Lung (tissue), 9 donors: ENCODE measurements at regions not wholly inside any gene's neighbourhood (a gene's known extent, or its start where the extent isn't known, plus 50 kb on each side); places are given as distances from the start of the nearest gene placed in this dataset.
"Not testable (repeated sequence)": the region's sequence is repeated elsewhere in the genome, so short reads cannot be mapped to it uniquely, and the experiment has no call there.

Source experiments
- ATAC-seq: fragments of 200-7000 bp; cut with Tn5 transposase; one replicate; pipeline ENCODE4 v1.9.1; 2020; ENCODE audit warnings: moderate number of reproducible peaks; ENCODE audit not compliant: insufficient read depth, low FRiP score
- DNase-seq, 3 donors: peaks; one replicate each; pipeline ENCODE4 v3.0.0-alpha.2; 2013 to 2017
- H3K27ac ChIP-seq, 2 donors: one replicate each; pipeline ENCODE4 v1.5.1; 2013; ENCODE audit warnings: mild to moderate bottlenecking in 2 of 2, moderate library complexity in 2 of 2, control low read depth in 1 of 2, inconsistent platforms in 1 of 2, low read depth in 1 of 2, low read length in 1 of 2
- H3K27me3 ChIP-seq, 3 donors: one replicate each; pipeline ENCODE4 v1.5.1; 2013; ENCODE audit warnings: low read length in 2 of 3; ENCODE audit not compliant: control insufficient read depth in 3 of 3, insufficient read depth in 3 of 3
- H3K36me3 ChIP-seq, 4 donors: one replicate each; pipeline ENCODE4 v1.5.1; 2013; ENCODE audit warnings: low read length in 4 of 4, mild to moderate bottlenecking in 1 of 4, moderate library complexity in 1 of 4; ENCODE audit not compliant: control insufficient read depth in 4 of 4, insufficient read depth in 4 of 4
- H3K4me1 ChIP-seq, 5 donors: one replicate each; pipeline ENCODE4 v1.5.1; 2013; ENCODE audit warnings: low read length in 5 of 5, mild to moderate bottlenecking in 2 of 5, moderate library complexity in 1 of 5; ENCODE audit not compliant: control insufficient read depth in 5 of 5, insufficient read depth in 5 of 5
- H3K4me3 ChIP-seq: one replicate; pipeline ENCODE4 v1.5.1; 2013; ENCODE audit warnings: mild to moderate bottlenecking, control low read depth, moderate library complexity
- H3K9ac ChIP-seq, 2 donors: one replicate each; pipeline ENCODE4 v1.5.1; 2013; ENCODE audit warnings: low read length in 2 of 2, control low read depth in 1 of 2; ENCODE audit not compliant: insufficient read depth in 1 of 2
- H3K9me3 ChIP-seq, 4 donors: one replicate each; pipeline ENCODE4 v1.5.1; 2013; ENCODE audit warnings: low read length in 3 of 4, mild to moderate bottlenecking in 1 of 4, moderate library complexity in 1 of 4; ENCODE audit not compliant: control insufficient read depth in 4 of 4, insufficient read depth in 3 of 4
- WGBS, 2 donors: extraction: QIAGEN DNeasy Blood & Tissue Kit; methylation state at CpG; one replicate each; pipeline ENCODE4 v1.1.7; 2013; 5-methylcytosine and 5-hydroxymethylcytosine counted together
- donor health status: Bipolar disorder and iron deficiency.
- donor health status: healthy.
- donor health status: DM: yes; HTN: yes; CAD: no.

- not testable (repeated sequence) for H3K4me1 ChIP-seq, H3K36me3 ChIP-seq, DNase-seq, H3K27me3 ChIP-seq, H3K9ac ChIP-seq, H3K9me3 ChIP-seq, H3K4me3 ChIP-seq, H3K27ac ChIP-seq
- WGBS, 2 donors: 39 to 63% methylated on average over 2 of the region's 3 CpGs
- ATAC-seq: peak; percentile 80
These were observed 77.8 kb downstream of the LIMS3 start for GRCh38 chr2:109976319-109976718.

- peak; percentile 43 for ATAC-seq
- WGBS, 2 donors: 40% methylated on average over 1 of the region's 4 CpGs; no CpG with 5 or more reads in 1 of the 2 donors
- not testable (repeated sequence) for H3K4me3 ChIP-seq, DNase-seq, H3K27me3 ChIP-seq, H3K4me1 ChIP-seq, H3K27ac ChIP-seq, H3K36me3 ChIP-seq, H3K9ac ChIP-seq, H3K9me3 ChIP-seq
These were observed 82.3 kb downstream of the LIMS3 start for GRCh38 chr2:109980754-109981153.

- H3K9me3 ChIP-seq: not testable (repeated sequence)
These were observed 88.1 kb downstream of the LIMS3 start for GRCh38 chr2:109986389-109987088.

GRCh38 chr2:109987089-109987420, 88.6 kb downstream of the LIMS3 start:
- no CpG with 5 or more reads among the region's 22 CpGs for WGBS, 2 donors
- not testable (repeated sequence) for H3K27me3 ChIP-seq, H3K9ac ChIP-seq, DNase-seq, H3K4me1 ChIP-seq, H3K4me3 ChIP-seq, H3K36me3 ChIP-seq, H3K27ac ChIP-seq, H3K9me3 ChIP-seq
- peak; percentile 4 for ATAC-seq

More at GRCh38 chr2:109986389-109987088, 88.1 kb downstream of the LIMS3 start:
- no CpG with 5 or more reads among the region's 43 CpGs for WGBS, 2 donors
- not testable (repeated sequence) for H3K9ac ChIP-seq, H3K27me3 ChIP-seq, DNase-seq, H3K27ac ChIP-seq, H3K36me3 ChIP-seq, H3K4me3 ChIP-seq, H3K4me1 ChIP-seq
- peak; percentile 83 for ATAC-seq

GRCh38 chr2:109987458-109988345, 89.2 kb downstream of the LIMS3 start:
- not testable (repeated sequence) for H3K9me3 ChIP-seq, H3K4me1 ChIP-seq, H3K27me3 ChIP-seq, H3K4me3 ChIP-seq, H3K36me3 ChIP-seq, H3K9ac ChIP-seq, H3K27ac ChIP-seq, DNase-seq
- ATAC-seq: peak; percentile 78
- WGBS, 2 donors: no CpG with 5 or more reads among the region's 75 CpGs

- not testable (repeated sequence) for DNase-seq, H3K27ac ChIP-seq, H3K4me1 ChIP-seq, H3K27me3 ChIP-seq, H3K9ac ChIP-seq, H3K9me3 ChIP-seq, H3K36me3 ChIP-seq, ATAC-seq, H3K4me3 ChIP-seq
These were observed 100.9 kb downstream of the LIMS3 start for GRCh38 chr2:109999395-109999794.

- not testable (repeated sequence) for ATAC-seq, H3K27ac ChIP-seq, H3K27me3 ChIP-seq, H3K4me3 ChIP-seq, DNase-seq, H3K36me3 ChIP-seq, H3K9me3 ChIP-seq, H3K9ac ChIP-seq, H3K4me1 ChIP-seq
- no CpG with 5 or more reads among the region's 2 CpGs for WGBS, 2 donors
These were observed 104.0 kb downstream of the LIMS3 start for GRCh38 chr2:110002502-110002901.

GRCh38 chr2:110013388-110013787, 102.2 kb downstream of the MALL start:
- H3K27ac ChIP-seq, H3K9me3 ChIP-seq, DNase-seq, H3K27me3 ChIP-seq, H3K4me3 ChIP-seq, ATAC-seq, H3K9ac ChIP-seq, H3K4me1 ChIP-seq, H3K36me3 ChIP-seq: not testable (repeated sequence)
- no CpG with 5 or more reads among the region's 2 CpGs for WGBS, 2 donors
